HCT116 (cell line): ENCODE measurements at regions not wholly inside any gene's neighbourhood (a gene's known extent, or its start where the extent isn't known, plus 50 kb on each side); places are given as distances from the start of the nearest gene placed in this dataset.

Experiments
- CBX3 ChIP-seq: IDR thresholded peaks from 2 replicates; pipeline ENCODE4 v1.6.1; 2012; ENCODE audit warnings: low read depth
- CEBPB ChIP-seq: IDR thresholded peaks from 2 replicates; pipeline ENCODE4 v1.6.1; 2012; ENCODE audit warnings: low read depth
- CTCF ChIP-seq, 3 experiments: fragments of 200-600 bp in 1 of 3; sonication (generic) in 1 of 3; IDR thresholded peaks in 2 of 3; conservative IDR thresholded peaks in 1 of 3; 2 replicates each; pipeline ENCODE4 v1.5.1; 2012 to 2017; ENCODE audit warnings: low read depth in 2 of 3, low read length in 2 of 3, antibody characterized with exemption in 1 of 3, borderline replicate concordance in 1 of 3, control low read depth in 1 of 3, mild to moderate bottlenecking in 1 of 3, mixed read lengths in 1 of 3, mixed run types in 1 of 3, moderate library complexity in 1 of 3; ENCODE audit not compliant: insufficient read depth in 1 of 3
- EGR1 ChIP-seq: IDR thresholded peaks from 2 replicates; pipeline ENCODE4 v1.6.1; 2012; ENCODE audit warnings: low read depth
- EZH2 ChIP-seq: fragments of 200-600 bp; sonication (generic); IDR thresholded peaks from 2 replicates; pipeline ENCODE4 v1.6.1; 2017; ENCODE audit warnings: antibody characterized with exemption, mixed run types
- MAX ChIP-seq: IDR thresholded peaks from 2 replicates; pipeline ENCODE4 v1.6.1; 2012
- POLR2A ChIP-seq: IDR thresholded peaks from 2 replicates; pipeline ENCODE4 v1.7.0; 2011; ENCODE audit warnings: borderline replicate concordance; ENCODE audit not compliant: insufficient read depth, insufficient read length; ENCODE audit errors: extremely low read depth
- POLR2AphosphoS5 ChIP-seq: IDR thresholded peaks from 2 replicates; pipeline ENCODE4 v1.6.1; 2011; ENCODE audit warnings: mild to moderate bottlenecking, low read depth, low read length, moderate library complexity
- REST ChIP-seq: IDR thresholded peaks from 2 replicates; pipeline ENCODE4 v1.6.1; 2012; ENCODE audit warnings: low read depth
- TCF7L2 ChIP-seq: IDR thresholded peaks from 2 replicates; pipeline ENCODE4 v1.7.0; 2011; ENCODE audit warnings: borderline replicate concordance, inconsistent platforms; ENCODE audit not compliant: insufficient read depth, insufficient read length; ENCODE audit errors: extremely low read depth
- YY1 ChIP-seq: IDR thresholded peaks from 2 replicates; pipeline ENCODE4 v1.6.1; 2011; ENCODE audit warnings: low read length, low read depth, moderate library complexity, mild to moderate bottlenecking; ENCODE audit not compliant: insufficient replicate concordance; ENCODE audit errors: extremely low read depth

GRCh38 chr4:3657902-3658529 lies 108.2 kb upstream of the ADRA2C start:
- no peak for TF ChIP-seq EZH2
- no peak for TF ChIP-seq CEBPB
- TF ChIP-seq CTCF (IDR thresholded peaks at IDR 0.05 in 2 of 3, conservative IDR thresholded peaks at IDR 0.05 in 1 of 3; ENCODE audit: borderline replicate concordance in 1 of 3, insufficient read depth in 1 of 3, low read depth in 2 of 3, low read length in 2 of 3), result no peak
- no peak for TF ChIP-seq EGR1
- TF ChIP-seq POLR2A, result no peak
- TF ChIP-seq REST, result no peak
- TF ChIP-seq YY1, result no peak
- TF ChIP-seq MAX, result no peak
- no peak for TF ChIP-seq TCF7L2
- TF ChIP-seq CBX3, result no peak
- no peak for TF ChIP-seq POLR2AphosphoS5
